ENCODE measurements at regions not wholly inside any gene's neighbourhood (a gene's known extent, or its start where the extent isn't known, plus 50 kb on each side); places are given as distances from the start of the nearest gene placed in this dataset.

DNA sequence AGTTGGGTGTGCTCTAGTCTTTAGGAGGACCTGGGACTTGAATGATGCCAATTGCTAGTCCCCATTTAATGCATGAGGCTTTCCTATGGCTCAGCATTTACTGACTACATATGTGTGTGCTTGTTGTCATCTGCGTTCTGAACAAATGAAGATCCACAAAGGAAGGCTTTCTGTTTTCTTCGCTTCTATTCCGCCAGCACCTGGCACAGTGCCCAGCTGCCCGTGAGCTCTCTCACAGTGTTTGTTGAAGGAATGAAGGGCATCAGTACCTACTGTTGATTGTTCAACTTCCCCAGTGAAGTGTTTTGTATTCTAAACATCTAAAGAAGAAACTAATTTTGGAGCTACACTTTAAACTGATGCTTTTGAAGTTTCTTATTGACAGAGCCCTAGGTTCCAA lies 122.4 kb upstream of the LINC00305 start:
- H3K9me3 ChIP-seq = no peaks in the 10 kb centered on the region
- TF ChIP-seq MAFK (IDR thresholded peaks at IDR 0.05; ENCODE audit: partially characterized antibody) (no peak), HOXB13 (CRISPR knock-in tag; IDR thresholded peaks at IDR 0.05; ENCODE audit: low read depth) (no peak), ZNF302 (CRISPR knock-in tag; IDR thresholded peaks at IDR 0.05) (no peak), CHD2 (IDR thresholded peaks at IDR 0.05; ENCODE audit: low read length, partially characterized antibody) (no peak), FOSL2 (IDR thresholded peaks at IDR 0.05) (no peak), FOSL2 (CRISPR knock-in tag; IDR thresholded peaks at IDR 0.05) (no peak), MYC (IDR thresholded peaks at IDR 0.05; ENCODE audit: borderline replicate concordance, low read length) (no peak), POLR2AphosphoS2 (conservative IDR thresholded peaks at IDR 0.05; ENCODE audit: low read length) (no peak), PHF8 (IDR thresholded peaks at IDR 0.05; ENCODE audit: borderline replicate concordance, low read depth) (no peak), POLR2A (IDR thresholded peaks at IDR 0.05; ENCODE audit: low read length) (no peak), ZFP36 (IDR thresholded peaks at IDR 0.05; ENCODE audit: borderline replicate concordance, partially characterized antibody) (no peak), EHMT2 (IDR thresholded peaks at IDR 0.05; ENCODE audit: low read depth) (no peak), TP53 (CRISPR knock-in tag; IDR thresholded peaks at IDR 0.05) (no peak), ZC3H11A (IDR thresholded peaks at IDR 0.05) (no peak), KDM5A (IDR thresholded peaks at IDR 0.05) (no peak), NR3C1 (IDR thresholded peaks at IDR 0.05) (no peak), RARB (CRISPR knock-in tag; IDR thresholded peaks at IDR 0.05) (no peak)
- TF ChIP-seq, protein P1, sequence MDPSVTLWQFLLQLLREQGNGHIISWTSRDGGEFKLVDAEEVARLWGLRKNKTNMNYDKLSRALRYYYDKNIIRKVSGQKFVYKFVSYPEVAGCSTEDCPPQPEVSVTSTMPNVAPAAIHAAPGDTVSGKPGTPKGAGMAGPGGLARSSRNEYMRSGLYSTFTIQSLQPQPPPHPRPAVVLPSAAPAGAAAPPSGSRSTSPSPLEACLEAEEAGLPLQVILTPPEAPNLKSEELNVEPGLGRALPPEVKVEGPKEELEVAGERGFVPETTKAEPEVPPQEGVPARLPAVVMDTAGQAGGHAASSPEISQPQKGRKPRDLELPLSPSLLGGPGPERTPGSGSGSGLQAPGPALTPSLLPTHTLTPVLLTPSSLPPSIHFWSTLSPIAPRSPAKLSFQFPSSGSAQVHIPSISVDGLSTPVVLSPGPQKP (IDR thresholded peaks at IDR 0.05; ENCODE audit: low read depth, low read length) = no peak
- TF ChIP-seq, protein P2, sequence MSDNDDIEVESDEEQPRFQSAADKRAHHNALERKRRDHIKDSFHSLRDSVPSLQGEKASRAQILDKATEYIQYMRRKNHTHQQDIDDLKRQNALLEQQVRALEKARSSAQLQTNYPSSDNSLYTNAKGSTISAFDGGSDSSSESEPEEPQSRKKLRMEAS (IDR thresholded peaks at IDR 0.05) = no peak
- TF ChIP-seq, protein P3, sequence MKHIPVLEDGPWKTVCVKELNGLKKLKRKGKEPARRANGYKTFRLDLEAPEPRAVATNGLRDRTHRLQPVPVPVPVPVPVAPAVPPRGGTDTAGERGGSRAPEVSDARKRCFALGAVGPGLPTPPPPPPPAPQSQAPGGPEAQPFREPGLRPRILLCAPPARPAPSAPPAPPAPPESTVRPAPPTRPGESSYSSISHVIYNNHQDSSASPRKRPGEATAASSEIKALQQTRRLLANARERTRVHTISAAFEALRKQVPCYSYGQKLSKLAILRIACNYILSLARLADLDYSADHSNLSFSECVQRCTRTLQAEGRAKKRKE (CRISPR knock-in tag; IDR thresholded peaks at IDR 0.05; ENCODE audit: low read depth) = no peak
- DNase-seq (ENCODE audit: low read depth in 1 of 2, low spot score in 1 of 2) = no peak
- 5% methylated on average over 4 of the region's 4 CpGs for WGBS (ENCODE audit: missing lambda C conversion rate)
- no peak for FAIRE-seq
- POLR2A ChIA-PET = no interaction called here
- no peak for ATAC-seq
- CTCF ChIA-PET = interaction anchor here (1.0 kb wide), 1 partner anchor 118 kb away, joined by 3 read pairs; no protein-coding TSS in a partner anchor
- no peaks in the 10 kb centered on the region for H3K4me1 ChIP-seq
- H3K4me2 ChIP-seq = no peak overlapping the region
- H3K4me3 ChIP-seq = no peak overlapping the region
- H3K27ac ChIP-seq = no peak overlapping the region

DNA sequence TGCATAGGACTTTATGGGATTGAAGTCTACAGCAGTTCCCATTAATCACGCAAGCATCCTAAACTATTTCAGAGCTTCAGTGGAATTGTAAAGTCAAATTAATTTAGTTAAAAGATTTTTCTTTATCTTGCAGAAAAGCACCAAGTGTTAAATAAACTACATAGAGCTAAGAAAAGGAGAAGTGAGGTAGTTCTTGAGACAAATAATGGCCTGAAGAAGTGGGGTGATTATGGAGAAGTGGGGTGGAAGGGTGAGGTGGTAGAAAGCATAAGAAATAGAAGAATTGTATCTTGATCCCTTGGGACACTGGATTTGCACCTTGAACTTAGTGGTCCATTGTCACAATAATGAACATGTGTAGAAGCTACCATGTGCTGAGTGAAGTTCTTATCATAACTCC lies 121.7 kb upstream of the LINC00305 start:
- no peak overlapping the region for H3K4me3 ChIP-seq
- TF ChIP-seq, protein P2 (IDR thresholded peaks at IDR 0.05) = no peak
- TF ChIP-seq, protein P4, sequence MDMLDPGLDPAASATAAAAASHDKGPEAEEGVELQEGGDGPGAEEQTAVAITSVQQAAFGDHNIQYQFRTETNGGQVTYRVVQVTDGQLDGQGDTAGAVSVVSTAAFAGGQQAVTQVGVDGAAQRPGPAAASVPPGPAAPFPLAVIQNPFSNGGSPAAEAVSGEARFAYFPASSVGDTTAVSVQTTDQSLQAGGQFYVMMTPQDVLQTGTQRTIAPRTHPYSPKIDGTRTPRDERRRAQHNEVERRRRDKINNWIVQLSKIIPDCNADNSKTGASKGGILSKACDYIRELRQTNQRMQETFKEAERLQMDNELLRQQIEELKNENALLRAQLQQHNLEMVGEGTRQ (IDR thresholded peaks at IDR 0.05) = no peak
- no peak for TF ChIP-seq HOXB5 (CRISPR knock-in tag; IDR thresholded peaks at IDR 0.05)
- TF ChIP-seq RCOR1 (IDR thresholded peaks at IDR 0.05; ENCODE audit: low read depth, low read length) = no peak
- no peak for TF ChIP-seq HOXA7 (CRISPR knock-in tag; IDR thresholded peaks at IDR 0.05)
- TF ChIP-seq, protein P3 (CRISPR knock-in tag; IDR thresholded peaks at IDR 0.05; ENCODE audit: low read depth) = no peak
- TF ChIP-seq ZC3H11A (IDR thresholded peaks at IDR 0.05) = no peak
- no peak for TF ChIP-seq CBX2 (IDR thresholded peaks at IDR 0.05; ENCODE audit: borderline replicate concordance, low read depth)
- TF ChIP-seq CBX8 (IDR thresholded peaks at IDR 0.05) = no peak
- no peak for TF ChIP-seq ZFP36 (IDR thresholded peaks at IDR 0.05; ENCODE audit: borderline replicate concordance, partially characterized antibody)
- no peaks in the 10 kb centered on the region for H3K9me3 ChIP-seq
- ChIA-PET CTCF (interaction anchor here (1.0 kb wide), 1 partner anchor 119 kb away, joined by 3 read pairs; no protein-coding TSS in a partner anchor), POLR2A (no interaction called here)
- H3K4me2 ChIP-seq = no peak overlapping the region
- FAIRE-seq (no peak), ATAC-seq (no peak), DNase-seq (ENCODE audit: low read depth in 1 of 2, low spot score in 1 of 2) (no peak)
- WGBS (ENCODE audit: missing lambda C conversion rate) = 35% methylated on average over 1 of the region's 1 CpG
- H3K4me1 ChIP-seq = no peaks in the 10 kb centered on the region
- no peak overlapping the region for H3K27ac ChIP-seq
